Fibroblast of lung (primary cell): ENCODE measurements at regions not wholly inside any gene's neighbourhood (a gene's known extent, or its start where the extent isn't known, plus 50 kb on each side); places are given as distances from the start of the nearest gene placed in this dataset.
"Not testable (repeated sequence)": the region's sequence is repeated elsewhere in the genome, so short reads cannot be mapped to it uniquely, and the experiment has no call there.

Source experiments
- DNase-seq, 2 donors: peaks; one replicate each; pipeline versions ENCODE4 v3.0.0 to v3.0.0-alpha.2; 2010; ENCODE audit warnings: low read depth in 2 of 2
- H2AFZ ChIP-seq: 2 replicates; pipeline ENCODE4 v1.5.1; 2012; ENCODE audit warnings: low read length, control low read depth, inconsistent platforms
- H3K27ac ChIP-seq: 2 replicates; pipeline ENCODE4 v1.5.1; 2011; ENCODE audit warnings: low read length, control low read depth; ENCODE audit not compliant: insufficient read depth
- H3K27me3 ChIP-seq: 2 replicates; pipeline ENCODE4 v1.5.1; 2011; ENCODE audit warnings: mild to moderate bottlenecking, low read length; ENCODE audit not compliant: control insufficient read depth, insufficient read depth
- H3K36me3 ChIP-seq: 2 replicates; pipeline ENCODE4 v1.5.1; 2011; ENCODE audit warnings: low read length; ENCODE audit not compliant: control insufficient read depth, insufficient read depth
- H3K4me1 ChIP-seq: 2 replicates; pipeline ENCODE4 v1.5.1; 2011; ENCODE audit warnings: low read length; ENCODE audit not compliant: control insufficient read depth, insufficient read depth; ENCODE audit errors: extremely low read depth
- H3K4me2 ChIP-seq: 2 replicates; pipeline ENCODE4 v1.5.1; 2011; ENCODE audit warnings: low read length, control low read depth; ENCODE audit not compliant: insufficient read depth; ENCODE audit errors: extremely low read depth
- H3K4me3 ChIP-seq, 4 experiments: fragments of 200-600 bp in 1 of 4; sonication (generic) in 1 of 4; replicated peaks in 1 of 4; 2 replicates each; pipeline ENCODE4 v1.5.1; 2011 to 2016; ENCODE audit warnings: low read length in 4 of 4, low read depth in 3 of 4, mild to moderate bottlenecking in 3 of 4, control low read depth in 2 of 4, inconsistent platforms in 1 of 4, mixed read lengths in 1 of 4; ENCODE audit not compliant: insufficient read depth in 1 of 4; ENCODE audit errors: control extremely low read depth in 1 of 4
- H3K79me2 ChIP-seq: 2 replicates; pipeline ENCODE4 v1.5.1; 2012; ENCODE audit warnings: mild to moderate bottlenecking, low read length, inconsistent platforms; ENCODE audit not compliant: control insufficient read depth, insufficient read depth
- H3K9ac ChIP-seq: 2 replicates; pipeline ENCODE4 v1.5.1; 2011; ENCODE audit warnings: mild to moderate bottlenecking, low read length, control low read depth; ENCODE audit not compliant: insufficient read depth
- H3K9me3 ChIP-seq: 2 replicates; pipeline ENCODE4 v1.5.1; 2012; ENCODE audit warnings: low read depth, low read length; ENCODE audit not compliant: control insufficient read depth, insufficient read depth
- H4K20me1 ChIP-seq: 2 replicates; pipeline ENCODE4 v1.5.1; 2011; ENCODE audit warnings: low read length; ENCODE audit not compliant: control insufficient read depth, insufficient read depth; ENCODE audit errors: extremely low read depth
- EZH2 ChIP-seq: IDR thresholded peaks from 2 replicates; pipeline ENCODE4 v1.5.1; 2012; ENCODE audit warnings: low read length, control low read depth, mild to moderate bottlenecking; ENCODE audit errors: missing control alignments
- TF ChIP-seq, protein P1 (sequence below), 2 donors: IDR thresholded peaks in 1 of 2; conservative IDR thresholded peaks in 1 of 2; 1 replicate in 1 of 2; 2 replicates in 1 of 2; pipeline ENCODE4 v1.5.1; 2011 to 2012; ENCODE audit warnings: low read length in 2 of 2, control low read depth in 1 of 2, inconsistent platforms in 1 of 2, low read depth in 1 of 2, mild to moderate bottlenecking in 1 of 2

DNA sequence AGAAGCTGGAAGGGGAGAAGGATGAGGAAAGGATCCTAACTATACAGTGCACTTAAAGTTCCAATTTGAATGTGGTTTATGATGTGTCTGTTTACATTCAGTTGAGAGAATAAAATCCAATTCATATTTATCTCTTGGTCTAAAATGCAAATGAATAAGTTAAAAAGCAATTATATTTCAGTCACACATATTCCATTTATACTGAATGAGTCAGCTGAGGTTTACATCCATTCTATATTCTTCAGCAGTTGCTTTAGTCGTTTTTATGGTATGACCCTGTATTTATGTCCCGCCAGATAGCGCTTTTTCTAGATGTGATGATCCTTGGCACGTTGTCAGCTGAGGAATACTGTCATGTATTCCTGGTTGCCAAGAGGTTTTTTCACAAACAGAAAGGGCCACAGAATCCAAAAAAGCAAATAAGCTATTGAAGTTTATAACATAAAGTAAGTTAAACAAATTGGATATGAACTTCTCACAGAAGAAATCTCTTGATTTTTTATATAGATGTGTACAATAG lies 866.2 kb downstream of the NCAM2 start:
- no peak overlapping the region for H3K4me2 ChIP-seq
- H3K79me2 ChIP-seq, result no peaks in the 10 kb centered on the region
- no peak overlapping the region for H3K4me3 ChIP-seq
- no peaks in the 10 kb centered on the region for H3K4me1 ChIP-seq
- no peaks in the 10 kb centered on the region for H3K9me3 ChIP-seq
- H2AFZ ChIP-seq, result no peak overlapping the region
- DNase-seq, result peak in 1 of 2 donors; percentile 25
- no peak overlapping the region for H3K9ac ChIP-seq
- H3K27me3 ChIP-seq, result no peaks in the 10 kb centered on the region
- no peaks in the 10 kb centered on the region for H4K20me1 ChIP-seq
- no peak overlapping the region for H3K27ac ChIP-seq
- no peak for TF ChIP-seq EZH2
- TF ChIP-seq, protein P1, sequence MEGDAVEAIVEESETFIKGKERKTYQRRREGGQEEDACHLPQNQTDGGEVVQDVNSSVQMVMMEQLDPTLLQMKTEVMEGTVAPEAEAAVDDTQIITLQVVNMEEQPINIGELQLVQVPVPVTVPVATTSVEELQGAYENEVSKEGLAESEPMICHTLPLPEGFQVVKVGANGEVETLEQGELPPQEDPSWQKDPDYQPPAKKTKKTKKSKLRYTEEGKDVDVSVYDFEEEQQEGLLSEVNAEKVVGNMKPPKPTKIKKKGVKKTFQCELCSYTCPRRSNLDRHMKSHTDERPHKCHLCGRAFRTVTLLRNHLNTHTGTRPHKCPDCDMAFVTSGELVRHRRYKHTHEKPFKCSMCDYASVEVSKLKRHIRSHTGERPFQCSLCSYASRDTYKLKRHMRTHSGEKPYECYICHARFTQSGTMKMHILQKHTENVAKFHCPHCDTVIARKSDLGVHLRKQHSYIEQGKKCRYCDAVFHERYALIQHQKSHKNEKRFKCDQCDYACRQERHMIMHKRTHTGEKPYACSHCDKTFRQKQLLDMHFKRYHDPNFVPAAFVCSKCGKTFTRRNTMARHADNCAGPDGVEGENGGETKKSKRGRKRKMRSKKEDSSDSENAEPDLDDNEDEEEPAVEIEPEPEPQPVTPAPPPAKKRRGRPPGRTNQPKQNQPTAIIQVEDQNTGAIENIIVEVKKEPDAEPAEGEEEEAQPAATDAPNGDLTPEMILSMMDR (conservative IDR thresholded peaks at IDR 0.05 in 1 of 2, IDR thresholded peaks at IDR 0.05 in 1 of 2; ENCODE audit: low read depth in 1 of 2, low read length in 2 of 2), result no peak
- H3K36me3 ChIP-seq, result no peaks in the 10 kb centered on the region

- Histone ChIP-seq H3K9ac (no peak overlapping the region), H3K79me2 (no peaks in the 10 kb centered on the region), H3K27ac (no peak overlapping the region), H3K27me3 (no peaks in the 10 kb centered on the region), H3K4me1 (no peaks in the 10 kb centered on the region), H3K36me3 (no peaks in the 10 kb centered on the region), H3K4me2 (no peak overlapping the region), H2AFZ (no peak overlapping the region), H3K4me3 (no peak overlapping the region), H4K20me1 (no peaks in the 10 kb centered on the region), H3K9me3 (no peaks in the 10 kb centered on the region)
- TF ChIP-seq, protein P1 (conservative IDR thresholded peaks at IDR 0.05 in 1 of 2, IDR thresholded peaks at IDR 0.05 in 1 of 2; ENCODE audit: low read depth in 1 of 2, low read length in 2 of 2), result no peak
- TF ChIP-seq EZH2, result no peak
- DNase-seq, result peak; percentile 13 to 43
Observed at GRCh38 chr21:21897275-21897883, 899.2 kb downstream of the NCAM2 start.

DNA sequence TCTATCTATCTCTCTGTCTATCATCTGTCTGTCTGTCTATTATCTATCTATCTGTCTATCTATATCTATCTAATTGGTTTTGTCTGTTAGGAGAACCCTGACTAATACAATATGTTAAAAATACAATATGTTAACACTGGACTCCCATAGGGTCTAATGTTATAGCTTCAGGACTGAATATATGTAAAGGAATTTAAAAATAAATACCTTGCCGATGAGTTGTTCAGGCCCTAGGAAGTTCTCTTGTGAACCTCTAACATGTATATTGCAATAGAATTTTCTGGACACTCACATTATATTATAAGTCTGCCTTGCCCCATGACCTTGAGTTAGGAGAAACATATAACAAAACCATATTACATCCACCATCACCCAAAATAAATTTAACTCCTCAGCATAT lies 900.6 kb downstream of the NCAM2 start:
- TF ChIP-seq EZH2, result no peak
- TF ChIP-seq, protein P1 (conservative IDR thresholded peaks at IDR 0.05 in 1 of 2, IDR thresholded peaks at IDR 0.05 in 1 of 2; ENCODE audit: low read depth in 1 of 2, low read length in 2 of 2), result no peak
- Histone ChIP-seq H3K4me1 (no peaks in the 10 kb centered on the region), H3K27me3 (no peaks in the 10 kb centered on the region), H3K9me3 (no peaks in the 10 kb centered on the region), H3K27ac (no peak overlapping the region), H3K4me2 (no peak overlapping the region), H3K4me3 (no peak overlapping the region), H4K20me1 (no peaks in the 10 kb centered on the region), H3K9ac (no peak overlapping the region), H3K36me3 (no peaks in the 10 kb centered on the region), H3K79me2 (no peaks in the 10 kb centered on the region), H2AFZ (no peak overlapping the region)
- DNase-seq, result no peak

DNA sequence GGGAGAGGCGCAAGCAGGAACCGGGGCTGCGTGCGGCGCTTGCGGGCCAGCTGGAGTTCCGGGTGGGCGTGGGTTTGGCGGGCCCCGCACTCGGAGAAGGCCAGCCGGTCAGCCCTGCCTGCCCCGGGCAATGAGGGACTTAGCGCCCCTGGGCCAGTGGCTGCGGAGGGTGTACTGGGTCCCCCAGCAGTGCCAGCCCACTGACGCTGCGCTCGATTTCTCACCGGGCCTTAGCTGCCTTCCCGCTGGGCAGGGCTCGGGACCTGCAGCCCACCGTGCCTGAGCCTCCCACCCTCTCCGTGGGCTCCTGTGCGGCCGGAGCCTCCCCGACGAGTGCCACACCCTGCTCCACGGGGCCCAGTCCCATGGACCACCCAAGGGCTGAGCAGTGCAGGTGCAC lies 904.2 kb downstream of the NCAM2 start:
- H3K4me1 ChIP-seq, H3K36me3 ChIP-seq, H3K9ac ChIP-seq, H3K79me2 ChIP-seq, H4K20me1 ChIP-seq, H3K9me3 ChIP-seq, H3K27me3 ChIP-seq, DNase-seq, H2AFZ ChIP-seq, H3K4me2 ChIP-seq, H3K4me3 ChIP-seq, H3K27ac ChIP-seq: not testable (repeated sequence)
